ENCODE measurements at regions not wholly inside any gene's neighbourhood (a gene's known extent, or its start where the extent isn't known, plus 50 kb on each side); places are given as distances from the start of the nearest gene placed in this dataset.

- DNase-seq (ENCODE audit: low spot score) = no peak
- Mint-ChIP-seq H3K4me1 (peaks cover 20% of the 10 kb centered on the region), H3K9me3 (peaks cover 10% of the 10 kb centered on the region), H3K27me3 (ENCODE audit: low read depth) (no peaks in the 10 kb centered on the region), H3K4me3 (no peak overlapping the region), H3K27ac (no peak overlapping the region), H3K36me3 (peaks cover 9% of the 10 kb centered on the region)
- CTCF ChIA-PET = no interaction called here
- ATAC-seq = no peak
- TF ChIP-seq ATF3 (CRISPR knock-in tag; conservative IDR thresholded peaks at IDR 0.05) = no peak
- no peak for TF ChIP-seq PREB (CRISPR knock-in tag; IDR thresholded peaks at IDR 0.05; ENCODE audit: borderline replicate concordance)
- no peak for TF ChIP-seq NR2C2 (CRISPR knock-in tag; IDR thresholded peaks at IDR 0.05)
- TF ChIP-seq ZBTB21 (CRISPR knock-in tag; IDR thresholded peaks at IDR 0.05; ENCODE audit: borderline replicate concordance) = no peak
- no peak for TF ChIP-seq FOXP1 (CRISPR knock-in tag; IDR thresholded peaks at IDR 0.05; ENCODE audit: borderline replicate concordance)
- TF ChIP-seq AFF4 (CRISPR knock-in tag; IDR thresholded peaks at IDR 0.05; ENCODE audit: borderline replicate concordance) = no peak
- TF ChIP-seq AR (CRISPR knock-in tag; IDR thresholded peaks at IDR 0.05) = no peak
- no peak for TF ChIP-seq E2F1 (CRISPR knock-in tag; IDR thresholded peaks at IDR 0.05)
- TF ChIP-seq SMAD4 (CRISPR knock-in tag; IDR thresholded peaks at IDR 0.05) = no peak
- TF ChIP-seq CDX4 (CRISPR knock-in tag; IDR thresholded peaks at IDR 0.05; ENCODE audit: borderline replicate concordance) = no peak
- no peak for TF ChIP-seq ZNF219 (CRISPR knock-in tag; IDR thresholded peaks at IDR 0.05; ENCODE audit: borderline replicate concordance)
- TF ChIP-seq ERG (CRISPR knock-in tag; IDR thresholded peaks at IDR 0.05) = no peak
- TF ChIP-seq ZNF281 (CRISPR knock-in tag; IDR thresholded peaks at IDR 0.05) = no peak
- TF ChIP-seq ATF1 (CRISPR knock-in tag; IDR thresholded peaks at IDR 0.05) = no peak
- no peak for TF ChIP-seq CBFB (CRISPR knock-in tag; IDR thresholded peaks at IDR 0.05; ENCODE audit: low read depth)
- POLR2A ChIA-PET = no interaction called here
Observed at GRCh38 chr3:153624310-153625030, 462.4 kb downstream of the RAP2B start.

Data from WTC11 (cell line).